IMR-90 (cell line): ENCODE measurements at regions not wholly inside any gene's neighbourhood (a gene's known extent, or its start where the extent isn't known, plus 50 kb on each side); places are given as distances from the start of the nearest gene placed in this dataset.

Source experiments
- ATAC-seq: fragments of 200-7000 bp; cut with Tn5 transposase; 2 replicates; pipeline ENCODE4 v1.9.1; 2020; ENCODE audit warnings: low read depth, mild to moderate bottlenecking, moderate library complexity
- BruUV-seq: library from RNA; stranded (reverse); fragments of 400-500 nt; replicated peaks from 2 replicates; lab custom pipeline; 2021; lab: Mats Ljungman, UMichigan
- CTCF ChIA-PET: fragments of 300-600 bp; formaldehyde crosslinking; extraction: SDS; loops from one replicate; lab custom pipeline; 2021; ENCODE audit warnings: antibody characterized with exemption; lab: Yijun Ruan, JAX
- POLR2A ChIA-PET: fragments of 300-600 bp; sonication (Branson Sonifier 250); formaldehyde crosslinking; loops from one replicate; lab custom pipeline; 2022; ENCODE audit warnings: antibody characterized with exemption; ENCODE audit not compliant: unreplicated experiment; lab: Charles Lee
- DNase-seq: peaks from one replicate; pipeline ENCODE4 v3.0.0; 2013
- H2AFZ ChIP-seq: replicated peaks from 2 replicates; pipeline ENCODE3; 2013; ENCODE audit warnings: low read length, mild to moderate bottlenecking; ENCODE audit not compliant: poor library complexity
- H2AK5ac ChIP-seq: 2 replicates; pipeline ENCODE4 v1.6.1; 2013; ENCODE audit warnings: low read depth, low read length, inconsistent platforms
- H2AK9ac ChIP-seq: replicated peaks from 2 replicates; pipeline ENCODE3; 2013; ENCODE audit warnings: mild to moderate bottlenecking, low read depth, low read length, moderate library complexity; ENCODE audit not compliant: poor library complexity
- H2BK120ac ChIP-seq: 2 replicates; pipeline ENCODE4 v1.6.1; 2013; ENCODE audit warnings: low read depth, low read length, inconsistent platforms
- H2BK15ac ChIP-seq: 3 replicates; pipeline ENCODE4 v1.6.1; 2013; ENCODE audit warnings: low read depth, low read length, inconsistent platforms
- H2BK20ac ChIP-seq: 2 replicates; pipeline ENCODE4 v1.6.1; 2013; ENCODE audit warnings: low read depth, mild to moderate bottlenecking, inconsistent platforms, low read length, moderate library complexity
- H2BK5ac ChIP-seq: 2 replicates; pipeline ENCODE4 v1.6.1; 2013; ENCODE audit warnings: mild to moderate bottlenecking, low read depth, low read length, inconsistent platforms; ENCODE audit not compliant: poor library complexity, severe bottlenecking
- H3K14ac ChIP-seq: replicated peaks from 2 replicates; pipeline ENCODE4 v1.6.1; 2013; ENCODE audit warnings: low read depth, low read length, inconsistent platforms
- H3K18ac ChIP-seq: 2 replicates; pipeline ENCODE4 v1.6.1; 2013; ENCODE audit warnings: low read depth, low read length, control low read depth
- H3K23ac ChIP-seq: 2 replicates; pipeline ENCODE4 v1.6.1; 2013; ENCODE audit warnings: low read depth, low read length, inconsistent platforms
- H3K27ac ChIP-seq: 2 replicates; pipeline ENCODE4 v1.5.1; 2013; ENCODE audit warnings: mild to moderate bottlenecking, control low read depth, low read length; ENCODE audit not compliant: insufficient read depth
- H3K27me3 ChIP-seq: 2 replicates; pipeline ENCODE4 v1.6.1; 2013; ENCODE audit warnings: low read length; ENCODE audit not compliant: control insufficient read depth, insufficient read depth
- H3K36me3 ChIP-seq: 2 replicates; pipeline ENCODE4 v1.6.1; 2013; ENCODE audit warnings: low read length, mixed read lengths; ENCODE audit not compliant: control insufficient read depth, insufficient read depth
- H3K4ac ChIP-seq: 2 replicates; pipeline ENCODE4 v1.6.1; 2013; ENCODE audit warnings: low read depth, low read length, inconsistent platforms
- H3K4me1 ChIP-seq: 2 replicates; pipeline ENCODE4 v1.6.1; 2013; ENCODE audit warnings: low read length, mixed read lengths; ENCODE audit not compliant: control insufficient read depth, insufficient read depth
- H3K4me2 ChIP-seq: 2 replicates; pipeline ENCODE4 v1.6.1; 2013; ENCODE audit warnings: low read depth, mild to moderate bottlenecking, control low read depth, low read length, moderate library complexity
- H3K4me3 ChIP-seq: 2 replicates; pipeline ENCODE4 v1.5.1; 2013; ENCODE audit warnings: low read depth, mild to moderate bottlenecking, control low read depth, low read length, moderate library complexity; ENCODE audit not compliant: insufficient read depth
- H3K56ac ChIP-seq: 2 replicates; pipeline ENCODE4 v1.6.1; 2013; ENCODE audit warnings: low read length, inconsistent platforms; ENCODE audit not compliant: insufficient read depth; ENCODE audit errors: extremely low read depth
- H3K79me1 ChIP-seq, 2 experiments: 2 replicates each; pipeline ENCODE4 v1.6.1; 2013; ENCODE audit warnings: low read length in 2 of 2, inconsistent platforms in 1 of 2, low read depth in 1 of 2
- H3K9ac ChIP-seq: 2 replicates; pipeline ENCODE4 v1.6.1; 2013; ENCODE audit warnings: low read depth, low read length, control low read depth
- H3K9me1 ChIP-seq: 2 replicates; pipeline ENCODE4 v1.6.1; 2013; ENCODE audit warnings: low read length, inconsistent platforms; ENCODE audit not compliant: insufficient read depth
- H3K9me3 ChIP-seq: 2 replicates; pipeline ENCODE4 v1.6.1; 2013; ENCODE audit warnings: low read length; ENCODE audit not compliant: control insufficient read depth, insufficient read depth
- H4K20me1 ChIP-seq: 2 replicates; pipeline ENCODE4 v1.6.1; 2013; ENCODE audit warnings: low read length, inconsistent platforms; ENCODE audit not compliant: insufficient read depth
- H4K5ac ChIP-seq: 2 replicates; pipeline ENCODE4 v1.6.1; 2013; ENCODE audit warnings: mild to moderate bottlenecking, low read depth, low read length, control low read depth
- H4K8ac ChIP-seq, 2 experiments: 2 replicates each; pipeline ENCODE4 v1.6.1; 2013; ENCODE audit warnings: low read depth in 2 of 2, low read length in 2 of 2, control low read depth in 1 of 2, inconsistent platforms in 1 of 2
- H4K91ac ChIP-seq: 2 replicates; pipeline ENCODE4 v1.6.1; 2013; ENCODE audit warnings: low read depth, low read length, inconsistent platforms; ENCODE audit not compliant: insufficient read depth
- BHLHE40 ChIP-seq: fragments of 150-350 bp; IDR thresholded peaks from 2 replicates; pipeline ENCODE4 v1.6.1; 2016; ENCODE audit warnings: mild to moderate bottlenecking, low read depth, low read length
- CHD1 ChIP-seq: IDR thresholded peaks from 2 replicates; pipeline ENCODE4 v1.6.1; 2012; ENCODE audit warnings: low read depth, low read length, improper control_type of control experiment
- MAFK ChIP-seq: IDR thresholded peaks from 2 replicates; pipeline ENCODE4 v1.6.1; 2012; ENCODE audit warnings: low read depth, low read length, improper control_type of control experiment
- MXI1 ChIP-seq: IDR thresholded peaks from 2 replicates; pipeline ENCODE4 v1.6.1; 2012; ENCODE audit warnings: low read depth, mild to moderate bottlenecking, low read length, moderate library complexity, borderline replicate concordance
- RFX5 ChIP-seq: IDR thresholded peaks from 2 replicates; pipeline ENCODE4 v1.8.0; 2012; ENCODE audit warnings: low read depth, mild to moderate bottlenecking, low read length, moderate library complexity
- WGBS, 2 experiments: methylation state at CpG; one replicate each; pipeline versions ENCODE4 v1.1.5 to v1.1.7; 2013; ENCODE audit warnings: missing lambda C conversion rate in 2 of 2; ENCODE audit not compliant: insufficient read length in 1 of 2; ENCODE audit errors: extremely low coverage in 2 of 2; 5-methylcytosine and 5-hydroxymethylcytosine counted together
- dilution Hi-C: fragments of 300-500 bp; cut with HindIII; formaldehyde crosslinking; loops from one replicate; pipeline ENCODE4 v1.14.3; 2018; ENCODE audit warnings: low sequenced_read_pairs; ENCODE audit not compliant: unreplicated experiment
- in situ Hi-C: fragments of 300-500 bp; cut with MboI; formaldehyde crosslinking; loops from 3 replicates; pipeline ENCODE4 v1.14.3; 2019; ENCODE audit warnings: low sequenced_read_pairs, inconsistent platforms, mixed read lengths
- intact Hi-C: fragments of 100-400 bp; cut with micrococcal nuclease; formaldehyde crosslinking; loops from 2 replicates; pipeline ENCODE4 v1.10.0; 2022

DNA sequence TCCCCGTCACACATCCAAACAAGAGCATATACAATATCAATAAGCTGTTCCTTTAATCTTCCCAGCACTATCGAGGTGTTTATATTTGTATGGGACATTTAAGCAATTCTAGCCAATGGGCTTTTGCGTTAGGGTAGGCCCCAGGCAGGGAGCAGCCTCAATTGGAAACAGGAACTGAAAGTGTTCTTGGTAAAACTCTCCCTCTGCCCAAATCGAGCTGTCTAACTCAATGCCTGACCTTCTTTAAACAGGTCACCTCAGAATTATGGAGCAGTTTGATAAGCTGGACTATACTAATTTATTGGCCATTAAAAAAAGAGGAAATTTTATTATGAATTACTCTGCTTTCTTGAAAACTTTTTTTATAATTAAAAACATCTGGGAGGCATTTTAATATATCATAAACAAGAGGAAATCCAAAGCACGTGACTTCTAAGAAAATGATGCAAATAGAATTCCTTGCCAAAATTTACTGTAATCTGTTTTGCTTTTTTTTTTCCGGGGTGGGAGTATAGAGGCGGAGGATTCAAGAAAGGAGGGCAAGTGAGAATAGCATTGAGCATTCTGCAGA, 498.1 kb downstream of the LMO4 start:
- Histone ChIP-seq H3K27me3 (no peaks in the 10 kb centered on the region), H3K36me3 (no peaks in the 10 kb centered on the region), H3K4me2 (peak overlapping the region; percentile 93), H3K4me3 (peak overlapping the region; percentile 51), H2AK5ac (peak overlapping the region; percentile 86; the same call in 1 of the 2 replicates), H3K9me1 (no peaks in the 10 kb centered on the region), H2BK20ac (peak overlapping the region; percentile 95), H3K9me3 (no peaks in the 10 kb centered on the region), H2BK15ac (peak overlapping the region; percentile 33; the same call in 1 of the 3 replicates), H3K79me1 (no peaks in the 10 kb centered on the region), H3K27ac (peak overlapping the region; percentile 85; the same call in 1 of the 2 replicates), H2BK120ac (peak overlapping the region; percentile 94), H3K56ac (0 out of 2 replicates have a peak overlapping the region, but pooled peaks have one; percentile 77), H4K91ac (peak overlapping the region; percentile 85), H4K5ac (peak overlapping the region; percentile 98), H2AFZ (peak overlapping the region; percentile 92), H3K14ac (peak overlapping the region; percentile 98), H4K8ac (peak overlapping the region; percentile 33 to 100; a peak in 3 of 4 replicates), H3K18ac (peak overlapping the region; percentile 95), H3K23ac (peak overlapping the region; percentile 87), H3K4me1 (no peaks in the 10 kb centered on the region), H2AK9ac (no peak overlapping the region), H4K20me1 (no peaks in the 10 kb centered on the region), H3K9ac (peak overlapping the region; percentile 52; the same call in 1 of the 2 replicates), H2BK5ac (peak overlapping the region; percentile 76), H3K4ac (peak overlapping the region; percentile 97)
- in situ Hi-C loops (no loop called here), intact Hi-C loops (loop anchor here (5.0 kb wide), 1 partner anchor 489 kb away; no protein-coding TSS in a partner anchor), dilution Hi-C loops (no loop called here)
- BruUV-seq, result no TSS peak
- POLR2A ChIA-PET, result no interaction called here
- no peak for TF ChIP-seq RFX5
- TF ChIP-seq BHLHE40, result peak; percentile 39; the same call in 1 of the 2 replicates
- TF ChIP-seq CHD1, result no peak
- TF ChIP-seq MAFK, result no peak
- no peak for TF ChIP-seq MXI1
- DNase-seq (peak; percentile 90), ATAC-seq (peak; percentile 100)
- no CpG with 5 or more reads among the region's 7 CpGs for WGBS, 2 experiments
- CTCF ChIA-PET, result interaction anchor here (0.7 kb wide), 1 partner anchor 12 kb away, joined by 4 read pairs; no protein-coding TSS in a partner anchor
